AG09309 (cell line): ENCODE measurements at regions not wholly inside any gene's neighbourhood (a gene's known extent, or its start where the extent isn't known, plus 50 kb on each side); places are given as distances from the start of the nearest gene placed in this dataset.

ENCODE experiments used
- DNase-seq: peaks from one replicate; pipeline ENCODE4 v3.0.0-alpha.2; 2010; ENCODE audit warnings: low read depth
- H3K4me3 ChIP-seq: 2 replicates; pipeline ENCODE4 v1.5.1; 2011; ENCODE audit warnings: mild to moderate bottlenecking, low read depth, low read length, moderate library complexity; ENCODE audit not compliant: control insufficient read depth
- CTCF ChIP-seq: IDR thresholded peaks from 2 replicates; pipeline ENCODE4 v1.5.1; 2011; ENCODE audit warnings: mild to moderate bottlenecking, low read depth, low read length, inconsistent platforms; ENCODE audit not compliant: insufficient read depth, control insufficient read depth; ENCODE audit errors: missing control alignments

DNA sequence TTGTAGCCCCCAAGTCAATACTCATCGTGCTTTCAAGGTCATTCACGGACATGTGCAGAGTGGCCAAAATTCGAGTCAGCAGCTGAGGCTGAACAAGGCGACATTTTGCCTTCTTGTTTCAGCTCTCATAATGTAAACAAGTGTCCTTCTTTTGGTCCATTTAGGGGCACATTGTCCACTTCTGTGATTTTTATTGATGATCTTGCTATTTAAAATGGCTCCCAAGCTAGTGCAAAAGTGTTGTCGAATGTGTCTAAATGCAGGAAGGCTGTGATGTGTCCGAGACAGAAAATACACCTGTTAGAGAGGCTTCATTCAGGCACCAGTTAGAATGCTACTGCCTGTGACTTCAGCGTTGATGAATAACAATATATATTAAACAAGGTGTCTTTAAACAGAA is 405.9 kb downstream of the IRS2 start:
- no peak for DNase-seq
- TF ChIP-seq CTCF = no peak
- no peak overlapping the region for H3K4me3 ChIP-seq

DNA sequence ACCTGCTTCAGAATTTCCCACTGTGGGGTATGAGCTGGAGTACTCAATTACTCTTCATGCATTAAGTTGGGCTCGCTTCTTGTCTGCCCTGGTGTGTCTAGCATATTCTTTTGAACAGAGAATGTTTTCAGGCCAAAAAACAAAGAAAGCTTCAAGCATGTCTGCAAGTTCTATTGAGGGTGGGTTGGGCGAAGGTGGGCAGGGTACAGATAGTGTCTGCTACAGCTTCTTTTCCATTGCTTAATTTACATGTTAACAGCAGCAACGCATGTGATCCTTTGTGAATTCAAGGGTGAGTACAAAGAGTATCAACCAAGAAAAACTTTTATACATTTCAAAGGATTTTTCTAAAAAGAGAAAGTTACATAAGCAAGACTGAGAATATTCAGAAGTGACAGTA is 406.5 kb downstream of the IRS2 start:
- DNase-seq = no peak
- no peak for TF ChIP-seq CTCF
- H3K4me3 ChIP-seq = no peak overlapping the region

DNA sequence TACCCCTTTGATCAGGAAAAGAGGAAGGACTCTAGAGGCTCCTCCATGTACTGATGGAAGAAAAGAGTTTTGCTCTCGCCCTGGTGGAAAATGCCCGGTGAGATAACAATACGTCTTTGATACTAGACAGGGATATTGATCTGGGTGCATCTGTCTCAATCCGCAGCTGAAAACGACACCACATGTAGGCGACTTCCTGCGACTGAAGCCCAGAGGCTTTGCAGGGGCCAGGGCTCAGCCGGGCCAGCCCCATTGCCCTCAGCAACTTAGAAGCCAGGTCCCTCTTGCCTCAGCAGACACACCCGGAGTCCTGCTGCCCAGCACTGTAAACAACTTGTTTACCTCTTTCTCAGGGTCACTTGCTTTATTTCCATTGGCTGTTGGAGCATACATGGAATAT is 409.4 kb downstream of the IRS2 start:
- no peak for DNase-seq
- no peak overlapping the region for H3K4me3 ChIP-seq
- no peak for TF ChIP-seq CTCF

DNA sequence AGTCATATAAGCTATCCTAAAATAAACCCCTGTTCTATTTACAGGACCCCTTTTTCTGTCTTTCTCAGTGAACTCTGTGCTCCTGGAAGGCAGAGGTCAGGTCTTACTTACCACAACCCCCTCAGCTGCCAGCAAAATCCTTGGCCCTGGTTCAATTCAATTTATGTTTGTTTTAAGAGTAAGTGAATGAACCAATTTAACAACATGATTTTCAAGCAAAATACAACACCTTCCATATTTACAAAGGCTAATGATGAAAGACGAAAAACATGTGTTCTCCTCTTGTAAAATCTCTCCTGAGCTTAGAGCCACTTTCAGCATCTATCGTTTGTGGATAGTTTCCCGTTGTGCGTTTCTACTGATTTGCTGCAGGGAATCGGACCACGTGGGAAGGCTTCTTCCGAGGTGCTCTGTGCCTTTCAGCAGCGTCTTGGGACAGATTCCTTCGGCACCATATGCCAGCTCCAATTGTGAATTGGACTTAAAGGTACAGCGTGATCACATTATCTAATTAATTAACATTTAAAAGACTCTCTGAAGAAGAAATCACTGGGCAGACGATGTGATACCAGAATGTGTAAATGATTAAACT is 411.7 kb downstream of the IRS2 start:
- H3K4me3 ChIP-seq = no peak overlapping the region
- no peak for TF ChIP-seq CTCF
- no peak for DNase-seq

DNA sequence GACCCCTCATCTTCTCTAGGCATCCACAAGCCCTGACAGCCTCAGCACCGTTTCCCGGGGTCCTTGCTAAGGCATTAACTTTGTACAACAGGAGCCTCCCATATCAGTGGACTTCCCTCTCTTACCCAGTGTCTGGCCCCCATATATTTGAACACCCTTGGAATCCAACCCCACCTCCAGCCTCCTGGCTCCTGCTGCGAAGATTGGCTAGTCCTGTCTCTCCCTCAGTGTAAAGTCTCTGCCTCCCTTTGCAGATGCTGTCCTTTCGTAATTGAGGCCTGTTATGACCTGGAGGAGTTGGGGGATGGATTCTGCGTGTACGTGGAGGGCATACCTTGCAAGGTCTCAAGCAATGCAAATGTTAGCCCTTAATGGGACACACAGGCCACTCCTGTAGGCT is 413.7 kb downstream of the IRS2 start:
- no peak for DNase-seq
- H3K4me3 ChIP-seq = no peak overlapping the region
- no peak for TF ChIP-seq CTCF

DNA sequence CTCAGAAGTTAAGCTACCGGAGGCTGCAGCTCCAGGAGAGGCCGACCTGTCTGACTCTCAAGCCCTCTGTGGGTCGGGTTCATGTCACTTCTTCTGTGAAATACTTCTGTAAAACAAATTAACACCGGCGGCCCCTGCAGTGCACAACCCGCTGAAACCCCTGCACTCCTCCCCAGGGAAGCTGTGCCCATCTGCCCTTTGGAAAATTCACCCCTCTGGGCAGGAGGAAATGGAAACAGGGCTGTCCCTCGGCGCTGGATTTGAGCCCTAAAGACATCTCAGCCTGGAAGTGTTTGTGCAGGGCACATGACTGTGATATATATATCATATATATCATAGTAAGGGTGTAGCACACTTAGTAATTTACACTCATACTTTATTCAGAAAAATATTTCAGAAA is 415.3 kb downstream of the IRS2 start:
- no peak for DNase-seq
- no peak overlapping the region for H3K4me3 ChIP-seq
- no peak for TF ChIP-seq CTCF

- DNase-seq = no peak
- no peak overlapping the region for H3K4me3 ChIP-seq
- no peak for TF ChIP-seq CTCF
Observed at GRCh38 chr13:109370496-109370895, 415.9 kb downstream of the IRS2 start.
